Nephron (organoid): ENCODE measurements at regions not wholly inside any gene's neighbourhood (a gene's known extent, or its start where the extent isn't known, plus 50 kb on each side); places are given as distances from the start of the nearest gene placed in this dataset.

Experiments used
- H3K27ac Mint-ChIP-seq, 3 experiments: 2 replicates each; pipeline ENCODE4 v1.8.0; 2020; ENCODE audit warnings: mixed read lengths in 3 of 3, mild to moderate bottlenecking in 2 of 3, moderate library complexity in 1 of 3
- H3K27me3 Mint-ChIP-seq: 2 replicates; pipeline ENCODE4 v1.8.0; 2021; ENCODE audit warnings: low read depth, mild to moderate bottlenecking, moderate library complexity, mixed read lengths
- H3K36me3 Mint-ChIP-seq: 2 replicates; pipeline ENCODE4 v1.8.0; 2020; ENCODE audit warnings: low read depth, mixed read lengths
- H3K4me1 Mint-ChIP-seq: 2 replicates; pipeline ENCODE4 v1.8.0; 2020; ENCODE audit warnings: mixed read lengths
- H3K4me3 Mint-ChIP-seq, 3 experiments: 2 replicates each; pipeline ENCODE4 v1.8.0; 2020; ENCODE audit warnings: mild to moderate bottlenecking in 3 of 3, mixed read lengths in 3 of 3, moderate library complexity in 2 of 3
- H3K9me3 Mint-ChIP-seq: 2 replicates; pipeline ENCODE4 v1.8.0; 2020; ENCODE audit warnings: mixed read lengths
- CTCF ChIP-seq, 3 experiments: fragments of 200-600 bp; sonication (generic); IDR thresholded peaks; one replicate each; pipeline ENCODE4 v1.5.0; 2021; ENCODE audit warnings: antibody characterized with exemption in 3 of 3; ENCODE audit not compliant: unreplicated experiment in 3 of 3

- no peak for TF ChIP-seq CTCF (IDR thresholded peaks at IDR 0.05; ENCODE audit: unreplicated experiment in 3 of 3)
- H3K4me1 Mint-ChIP-seq: peaks cover 13% of the 10 kb centered on the region
- no peaks in the 10 kb centered on the region for H3K27me3 Mint-ChIP-seq
- no peaks in the 10 kb centered on the region for H3K36me3 Mint-ChIP-seq
- H3K27ac Mint-ChIP-seq: no peak overlapping the region
- H3K9me3 Mint-ChIP-seq: no peaks in the 10 kb centered on the region
- H3K4me3 Mint-ChIP-seq: no peak overlapping the region
Observed at GRCh38 chr6:113651120-113651519, 206.0 kb upstream of the MARCKS start.

- TF ChIP-seq CTCF (IDR thresholded peaks at IDR 0.05; ENCODE audit: unreplicated experiment in 3 of 3): no peak
- Mint-ChIP-seq H3K27ac (no peak overlapping the region), H3K36me3 (no peaks in the 10 kb centered on the region), H3K4me3 (no peak overlapping the region), H3K9me3 (no peaks in the 10 kb centered on the region), H3K4me1 (peaks cover 12% of the 10 kb centered on the region), H3K27me3 (no peaks in the 10 kb centered on the region)
Observed at GRCh38 chr6:113651920-113652319, 205.2 kb upstream of the MARCKS start.

GRCh38 chr6:113653275-113653674, 203.9 kb upstream of the MARCKS start:
- H3K36me3 Mint-ChIP-seq: no peaks in the 10 kb centered on the region
- TF ChIP-seq CTCF (IDR thresholded peaks at IDR 0.05; ENCODE audit: unreplicated experiment in 3 of 3): no peak
- no peaks in the 10 kb centered on the region for H3K27me3 Mint-ChIP-seq
- H3K4me3 Mint-ChIP-seq: no peak overlapping the region
- peak overlapping the region in 1 of 3 experiments; percentile 11 for H3K27ac Mint-ChIP-seq
- H3K9me3 Mint-ChIP-seq: no peaks in the 10 kb centered on the region
- H3K4me1 Mint-ChIP-seq: peaks cover 12% of the 10 kb centered on the region

- no peak for TF ChIP-seq CTCF (IDR thresholded peaks at IDR 0.05; ENCODE audit: unreplicated experiment in 3 of 3)
- H3K4me1 Mint-ChIP-seq: peaks cover 8% of the 10 kb centered on the region
- H3K36me3 Mint-ChIP-seq: no peaks in the 10 kb centered on the region
- H3K4me3 Mint-ChIP-seq: no peak overlapping the region
- H3K9me3 Mint-ChIP-seq: no peaks in the 10 kb centered on the region
- H3K27ac Mint-ChIP-seq: no peak overlapping the region
- no peaks in the 10 kb centered on the region for H3K27me3 Mint-ChIP-seq
Observed at GRCh38 chr6:113654396-113654795, 202.7 kb upstream of the MARCKS start.

GRCh38 chr6:113655761-113656160, 201.4 kb upstream of the MARCKS start:
- Mint-ChIP-seq H3K9me3 (no peaks in the 10 kb centered on the region), H3K4me1 (peaks cover 6% of the 10 kb centered on the region), H3K36me3 (no peaks in the 10 kb centered on the region), H3K27ac (no peak overlapping the region), H3K4me3 (no peak overlapping the region), H3K27me3 (no peaks in the 10 kb centered on the region)
- TF ChIP-seq CTCF (IDR thresholded peaks at IDR 0.05; ENCODE audit: unreplicated experiment in 3 of 3): no peak

- Mint-ChIP-seq H3K27ac (no peak overlapping the region), H3K9me3 (no peaks in the 10 kb centered on the region), H3K4me3 (no peak overlapping the region), H3K36me3 (no peaks in the 10 kb centered on the region), H3K4me1 (peaks cover 22% of the 10 kb centered on the region), H3K27me3 (no peaks in the 10 kb centered on the region)
- no peak for TF ChIP-seq CTCF (IDR thresholded peaks at IDR 0.05; ENCODE audit: unreplicated experiment in 3 of 3)
Observed at GRCh38 chr6:113659762-113660404, 197.3 kb upstream of the MARCKS start.
